HG02763 (cell line): ENCODE measurements at regions not wholly inside any gene's neighbourhood (a gene's known extent, or its start where the extent isn't known, plus 50 kb on each side); places are given as distances from the start of the nearest gene placed in this dataset.
"Not testable (repeated sequence)": the region's sequence is repeated elsewhere in the genome, so short reads cannot be mapped to it uniquely, and the experiment has no call there.

ENCODE experiments used
- ATAC-seq: cut with Tn5 transposase; IDR thresholded peaks from one replicate; pipeline ENCODE4 v1.9.1; 2021; ENCODE audit warnings: mild to moderate bottlenecking, moderate library complexity; ENCODE audit not compliant: unreplicated experiment

DNA sequence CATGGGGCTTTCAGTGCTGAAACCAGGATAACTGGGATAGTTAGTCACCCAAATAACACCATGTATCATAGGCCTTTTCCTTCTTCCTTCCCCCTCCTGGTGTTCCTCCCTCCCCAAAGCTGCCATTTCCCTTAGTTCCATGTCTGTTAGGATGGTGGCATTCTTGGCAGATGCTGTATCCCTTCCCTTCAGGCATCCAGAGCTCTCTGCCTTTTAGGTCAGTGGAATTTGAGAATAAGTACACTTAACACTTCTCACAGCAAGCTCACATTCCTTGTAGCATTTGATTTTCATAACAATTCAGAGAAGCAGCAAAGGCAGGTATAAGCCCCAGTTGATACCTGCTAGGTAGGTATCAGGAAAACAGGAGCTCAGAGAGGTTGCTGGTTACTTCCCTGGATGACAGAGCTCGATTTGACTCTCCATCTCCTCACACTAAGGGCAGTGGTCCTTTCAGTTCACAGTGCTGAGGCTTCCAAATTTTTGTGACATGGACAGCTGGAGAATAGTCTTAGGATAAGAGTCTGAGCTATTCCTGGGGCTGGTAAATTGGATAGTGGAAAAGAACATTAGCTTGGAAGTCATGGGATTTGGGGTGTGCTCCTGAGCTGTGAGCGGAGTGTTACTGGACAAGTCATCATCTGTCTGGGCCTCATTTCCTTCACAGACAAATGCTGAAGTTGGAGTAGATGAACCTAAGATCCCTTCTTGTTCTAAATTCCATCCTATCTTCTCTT, 108.7 kb upstream of the RHOBTB1 start:
- no peak for ATAC-seq

DNA sequence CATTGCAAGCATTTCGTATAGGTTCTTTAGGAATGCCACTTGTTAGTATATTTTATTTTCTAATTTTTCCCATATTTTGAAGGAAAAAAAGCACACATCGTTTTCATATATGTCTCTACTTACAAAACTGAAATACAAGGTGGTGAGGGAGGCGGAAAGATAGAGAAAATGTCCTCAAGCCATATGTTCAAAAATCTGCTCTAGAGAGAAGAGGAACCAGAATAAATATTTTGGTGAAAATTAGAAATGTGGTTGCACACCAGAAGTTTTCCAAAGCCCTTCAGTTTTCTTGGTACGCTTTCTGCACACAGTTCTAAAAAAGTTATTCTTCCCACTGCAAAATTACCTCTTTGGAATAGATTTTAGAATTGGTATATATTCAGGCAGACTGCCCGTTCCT, 107.4 kb upstream of the RHOBTB1 start:
- ATAC-seq, result no peak

DNA sequence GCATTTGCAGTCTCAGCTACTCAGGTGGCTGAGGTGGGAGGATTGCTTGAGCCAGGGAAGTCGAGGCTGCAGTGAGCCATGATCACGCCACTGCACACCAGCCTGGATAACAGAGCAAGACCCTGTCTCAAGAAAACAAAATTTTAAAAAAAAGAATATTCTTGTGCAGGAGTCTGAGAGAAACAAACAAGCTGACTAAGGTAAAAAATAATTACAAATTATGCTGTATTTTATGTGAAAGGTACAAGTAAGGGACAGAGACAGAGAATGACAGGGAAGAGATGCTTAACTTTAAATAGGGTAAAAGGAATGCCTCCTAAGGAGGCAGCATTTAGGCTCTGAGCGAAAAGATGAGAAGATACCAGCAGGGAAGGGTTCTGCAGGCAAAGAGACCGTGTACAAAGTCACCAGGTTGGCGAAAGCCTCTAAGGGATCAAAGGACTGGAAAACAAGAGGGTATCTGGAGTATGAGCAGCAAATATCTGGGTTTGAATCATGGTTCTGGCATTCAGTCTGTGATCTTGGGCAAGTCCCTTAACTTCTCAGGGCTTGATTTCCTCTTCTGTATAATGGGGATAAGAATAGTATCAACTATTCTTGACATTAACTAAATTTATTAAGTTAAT, 106.2 kb upstream of the RHOBTB1 start:
- ATAC-seq, result no peak

DNA sequence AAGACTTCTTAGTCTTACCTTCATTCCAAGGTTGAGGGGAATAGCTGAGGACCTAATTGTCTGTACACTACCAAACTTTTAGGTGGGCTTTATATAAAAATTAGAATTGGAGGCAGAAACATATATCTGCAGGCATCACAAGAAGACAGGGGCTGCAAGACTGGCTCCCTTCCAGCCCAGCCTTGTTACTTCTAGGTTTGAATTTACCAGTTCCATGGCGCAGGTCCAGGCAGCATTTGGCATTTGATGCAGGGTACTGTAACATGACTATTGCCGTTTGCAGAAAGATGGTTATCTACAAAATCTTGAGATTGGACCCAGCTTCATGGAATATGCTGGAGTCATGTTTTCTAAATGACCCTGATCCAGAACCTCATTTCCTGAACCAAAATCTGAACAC, 105.4 kb upstream of the RHOBTB1 start:
- no peak for ATAC-seq

DNA sequence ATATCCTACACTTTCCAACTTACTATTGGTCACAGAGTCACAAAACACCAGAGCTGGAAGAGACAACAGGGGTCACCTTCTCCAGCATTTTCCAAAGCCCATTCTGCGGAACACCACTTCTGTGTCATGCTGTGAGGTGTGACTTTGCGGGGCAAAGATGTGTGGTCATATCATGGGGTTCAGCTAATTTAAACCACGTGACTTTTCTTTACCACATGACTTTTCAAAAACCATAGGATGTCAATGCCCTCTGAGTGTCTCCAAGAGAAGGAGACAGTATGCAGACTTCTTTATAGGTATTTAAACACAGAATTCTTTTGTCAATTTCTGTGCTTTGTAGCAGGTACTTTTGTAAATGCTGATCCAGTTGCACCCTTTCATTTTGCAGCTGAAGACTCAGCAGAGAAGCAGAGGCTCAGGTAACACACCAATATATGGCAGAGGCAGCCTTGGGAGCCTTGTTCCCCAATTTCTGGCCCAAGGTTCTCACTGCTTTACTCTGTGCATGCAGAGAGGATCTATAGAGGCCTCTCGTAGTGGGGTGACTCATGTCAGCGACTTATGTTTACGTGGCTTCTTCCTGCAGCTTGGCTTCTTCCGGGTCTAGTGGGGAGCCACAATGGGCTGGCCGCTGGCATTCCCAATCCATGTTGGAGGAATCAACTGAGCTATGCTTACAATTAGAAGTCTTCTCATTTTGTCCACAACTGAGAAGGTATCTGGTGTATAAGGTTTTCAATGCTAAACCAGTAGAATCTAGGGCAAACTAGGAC, 104.0 kb upstream of the RHOBTB1 start:
- no peak for ATAC-seq

DNA sequence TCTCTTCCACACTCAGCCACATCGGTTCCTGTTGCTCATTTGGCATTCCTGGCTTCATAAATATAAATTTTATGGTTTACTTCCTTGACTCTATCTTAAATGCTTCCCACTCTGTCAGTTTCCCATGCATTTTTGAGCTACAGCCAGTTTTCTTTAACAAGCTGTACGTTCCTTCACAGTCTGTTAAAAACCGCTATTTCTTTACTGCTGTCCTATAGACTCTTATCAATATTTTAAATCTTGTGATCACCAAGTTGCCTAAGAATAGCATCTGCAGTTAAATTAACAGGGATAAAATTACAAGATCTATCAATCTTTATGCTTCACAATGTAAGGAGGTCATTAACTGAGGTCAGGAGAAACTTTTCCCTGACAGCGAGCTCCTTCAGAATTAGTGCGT, 103.1 kb upstream of the RHOBTB1 start:
- no peak for ATAC-seq

DNA sequence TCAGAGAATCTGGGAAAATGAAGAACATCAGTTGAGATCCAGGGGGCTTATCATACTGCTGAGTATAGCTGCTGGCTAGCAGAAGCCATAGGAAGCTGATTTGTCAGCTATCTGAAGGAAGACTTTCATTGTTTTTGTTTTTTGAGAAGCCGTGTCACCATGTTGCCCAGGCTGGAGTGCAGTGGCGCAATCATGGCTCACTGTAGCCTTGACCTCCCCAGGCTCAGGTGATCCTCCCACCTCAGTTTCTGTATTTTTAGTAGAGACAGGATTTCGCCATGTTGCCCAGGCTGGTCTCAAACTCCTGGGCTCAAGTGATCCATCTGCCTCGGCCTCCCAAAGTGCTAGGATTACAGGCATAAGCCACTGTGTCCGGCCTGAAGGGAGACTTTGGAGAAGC, 101.5 kb upstream of the RHOBTB1 start:
- ATAC-seq, result not testable (repeated sequence)

DNA sequence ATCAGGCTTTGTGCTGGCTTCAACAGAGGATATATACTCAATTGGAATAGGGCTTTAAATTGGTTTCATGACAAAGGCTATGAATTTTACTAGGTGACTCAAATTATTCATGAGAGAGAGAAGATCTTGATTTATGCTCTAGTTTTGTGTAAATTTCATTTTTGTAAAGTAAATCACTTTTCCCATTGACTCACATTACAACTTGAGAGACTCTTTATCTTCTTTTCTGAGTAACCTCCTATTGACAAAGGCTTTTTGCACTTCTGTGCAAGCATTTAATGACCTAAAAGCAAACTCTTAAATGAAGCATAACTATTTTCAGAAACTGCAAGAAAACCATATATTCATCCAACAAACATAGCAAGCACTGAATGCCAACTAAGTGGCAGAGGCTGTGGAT, 98.5 kb upstream of the RHOBTB1 start:
- no peak for ATAC-seq

DNA sequence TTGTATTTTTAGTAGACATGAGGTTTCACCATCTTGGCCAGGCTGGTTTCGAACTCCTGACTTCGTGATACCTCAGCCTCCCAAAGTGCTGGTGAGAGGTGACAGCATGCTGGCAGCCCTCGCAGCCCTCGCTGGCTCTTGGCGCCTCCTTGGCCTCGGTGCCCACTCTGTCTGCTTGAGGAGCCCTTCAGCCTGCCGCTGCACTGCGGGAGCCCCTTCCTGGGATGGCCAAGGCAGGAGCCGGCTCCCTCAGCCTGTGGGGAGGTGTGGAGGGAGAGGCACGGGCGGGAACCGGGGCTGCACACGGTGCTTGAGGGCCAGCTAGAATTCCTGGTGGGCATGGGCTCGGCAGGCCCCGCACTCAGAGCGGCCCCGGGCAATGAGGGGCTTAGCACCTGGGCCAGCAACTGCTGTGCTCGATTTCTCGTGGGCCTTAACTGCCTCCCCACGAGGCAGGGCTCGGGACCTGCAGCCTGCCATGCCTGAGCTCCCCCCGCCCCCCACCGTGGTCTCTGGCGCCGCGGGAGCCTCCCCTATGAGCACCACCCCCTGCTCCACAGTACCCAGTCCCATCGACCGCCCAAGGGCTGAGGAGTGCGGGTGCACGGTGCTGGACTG, 96.5 kb upstream of the RHOBTB1 start:
- no peak for ATAC-seq

DNA sequence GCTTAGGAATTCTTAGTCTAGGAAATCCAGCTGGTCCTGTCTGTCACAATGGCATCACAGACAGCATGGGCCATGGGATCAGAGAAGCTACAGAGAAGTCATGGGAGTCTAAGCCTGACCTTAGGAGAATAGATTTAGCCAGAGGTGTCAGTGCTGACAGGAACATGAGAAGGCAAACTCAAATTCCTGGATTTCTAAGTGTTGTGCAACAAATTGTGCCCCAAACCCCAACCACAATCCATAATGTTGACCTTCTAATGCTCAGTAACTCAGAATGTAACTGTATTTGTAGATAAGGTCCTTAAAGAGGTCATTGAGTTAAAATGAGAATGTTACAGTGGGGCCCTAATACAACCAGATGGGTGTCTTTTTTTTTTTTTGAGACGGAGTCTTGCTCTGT, 95.9 kb upstream of the RHOBTB1 start:
- no peak for ATAC-seq

DNA sequence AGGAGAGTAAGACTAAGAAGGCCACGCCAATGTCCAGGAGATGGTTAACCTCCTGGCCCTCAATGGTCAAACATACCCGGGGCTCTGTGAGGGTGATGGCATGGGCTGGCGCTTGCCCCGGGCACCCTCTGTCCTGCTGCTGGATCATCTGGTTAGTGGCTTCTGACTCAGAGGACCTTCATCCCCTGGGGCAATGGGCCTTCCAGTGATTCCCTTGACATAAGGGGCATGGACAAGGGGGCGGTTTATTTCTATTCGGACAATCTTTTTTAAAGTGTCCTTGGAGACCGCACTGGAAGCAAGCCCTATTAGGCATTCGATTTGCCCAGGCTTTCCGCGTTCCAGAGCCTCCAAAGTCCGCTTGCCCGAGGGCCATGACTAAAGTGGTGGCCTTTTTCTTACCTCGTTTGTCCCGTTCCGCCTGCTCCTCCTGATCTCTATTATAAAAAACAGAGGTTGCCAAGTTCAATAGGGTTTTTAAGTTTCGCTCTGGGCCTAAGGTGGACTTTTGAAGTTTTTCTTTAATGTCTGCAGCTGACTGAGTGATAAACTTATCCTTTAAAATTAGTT, 93.4 kb upstream of the RHOBTB1 start:
- ATAC-seq, result not testable (repeated sequence)

DNA sequence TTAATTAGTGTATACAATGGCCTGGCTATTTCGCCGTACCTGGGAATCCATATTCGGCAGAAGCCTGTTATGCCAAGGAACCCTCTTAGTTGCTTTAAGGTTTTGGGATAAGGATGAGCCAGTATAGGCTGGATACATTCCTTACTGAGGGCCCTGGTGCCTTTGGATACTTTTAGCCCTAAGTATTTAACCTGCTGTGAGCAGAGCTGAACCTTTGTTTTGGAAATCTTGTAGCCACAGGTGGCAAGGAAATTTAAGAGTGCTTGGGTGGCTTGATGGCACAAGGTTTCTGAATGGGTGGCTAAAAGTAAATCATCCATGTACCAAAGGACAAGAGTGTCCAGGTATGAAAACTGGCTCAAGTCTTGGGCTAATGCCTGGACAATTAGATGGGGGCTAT, 92.2 kb upstream of the RHOBTB1 start:
- ATAC-seq, result not testable (repeated sequence)

DNA sequence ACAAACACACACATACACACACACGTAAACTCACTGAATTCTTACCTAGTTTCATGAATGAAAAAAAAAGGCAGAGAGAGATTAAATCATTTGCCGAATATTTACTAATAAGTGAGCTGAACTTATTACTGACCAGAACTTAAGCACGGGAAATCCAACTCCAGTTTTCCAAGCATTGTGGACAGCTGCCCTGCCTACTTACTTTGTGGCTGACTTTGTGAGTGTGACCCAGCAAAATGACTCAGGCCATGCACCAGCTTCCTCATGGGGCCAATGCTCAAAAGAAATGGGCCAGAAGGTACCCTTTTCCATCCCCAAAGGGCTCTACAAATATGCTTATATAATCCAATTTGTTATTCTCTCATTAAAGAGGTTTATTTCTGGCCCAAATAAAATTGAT, 87.4 kb upstream of the RHOBTB1 start:
- ATAC-seq, result no peak

DNA sequence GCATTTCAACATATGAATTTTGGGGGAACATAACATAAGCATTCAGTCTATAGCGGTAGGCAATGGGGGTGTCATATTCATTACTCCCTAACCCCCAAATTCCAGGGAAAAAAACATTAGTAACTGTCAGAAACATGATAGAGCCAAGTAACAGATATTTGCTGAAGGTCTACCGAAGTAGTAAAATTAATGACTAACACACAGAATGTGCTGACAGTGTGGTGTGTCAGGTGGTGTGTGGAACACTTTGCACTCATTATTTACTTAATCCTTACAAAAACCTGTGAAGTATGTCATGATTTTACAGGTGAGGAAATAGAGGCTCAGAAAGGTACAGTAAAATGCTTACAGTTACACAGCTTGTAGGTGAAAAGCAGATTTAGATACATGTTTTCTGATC, 85.4 kb upstream of the RHOBTB1 start:
- ATAC-seq, result no peak

DNA sequence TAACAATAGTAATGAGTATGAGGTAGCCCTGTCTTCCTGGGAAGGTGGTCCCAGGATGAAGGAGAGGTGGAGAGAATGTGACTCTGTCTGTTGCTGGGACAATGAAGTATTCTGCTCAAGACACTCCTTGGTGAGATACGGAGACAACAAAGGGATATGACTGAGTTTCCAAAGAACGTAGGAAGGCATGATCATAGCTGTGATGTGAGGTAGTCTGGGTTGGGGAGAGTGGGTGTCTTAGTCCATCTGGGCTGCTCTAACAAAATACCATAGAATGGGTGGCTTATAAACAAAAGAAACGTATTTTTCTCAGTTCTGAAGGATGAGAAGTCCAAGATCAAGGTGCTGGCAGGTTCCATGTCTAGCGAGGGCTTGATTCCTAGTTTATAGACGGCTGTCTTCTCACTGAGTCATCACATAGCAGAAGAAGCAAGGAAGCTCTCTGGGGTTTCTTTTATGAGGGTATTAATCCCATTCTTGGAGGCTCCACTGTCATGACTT, 84.9 kb upstream of the RHOBTB1 start:
- ATAC-seq, result no peak

DNA sequence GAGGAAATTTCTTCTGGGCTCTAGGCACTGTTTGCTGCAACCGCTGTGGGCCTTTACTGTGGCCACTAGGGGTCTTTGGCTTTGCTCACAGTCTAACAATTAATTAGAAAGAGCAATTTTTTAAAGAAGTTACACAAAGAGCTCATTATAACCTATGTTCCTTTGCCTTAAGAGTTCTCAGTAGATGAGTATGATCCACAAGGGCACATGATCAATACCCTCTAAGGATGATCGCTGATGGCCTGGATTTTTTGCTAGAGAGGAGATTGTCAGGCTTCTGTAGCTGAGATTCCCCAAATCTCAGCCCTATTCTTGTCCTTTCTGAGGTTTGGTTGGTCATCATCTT, 80.8 kb upstream of the RHOBTB1 start:
- ATAC-seq, result no peak

DNA sequence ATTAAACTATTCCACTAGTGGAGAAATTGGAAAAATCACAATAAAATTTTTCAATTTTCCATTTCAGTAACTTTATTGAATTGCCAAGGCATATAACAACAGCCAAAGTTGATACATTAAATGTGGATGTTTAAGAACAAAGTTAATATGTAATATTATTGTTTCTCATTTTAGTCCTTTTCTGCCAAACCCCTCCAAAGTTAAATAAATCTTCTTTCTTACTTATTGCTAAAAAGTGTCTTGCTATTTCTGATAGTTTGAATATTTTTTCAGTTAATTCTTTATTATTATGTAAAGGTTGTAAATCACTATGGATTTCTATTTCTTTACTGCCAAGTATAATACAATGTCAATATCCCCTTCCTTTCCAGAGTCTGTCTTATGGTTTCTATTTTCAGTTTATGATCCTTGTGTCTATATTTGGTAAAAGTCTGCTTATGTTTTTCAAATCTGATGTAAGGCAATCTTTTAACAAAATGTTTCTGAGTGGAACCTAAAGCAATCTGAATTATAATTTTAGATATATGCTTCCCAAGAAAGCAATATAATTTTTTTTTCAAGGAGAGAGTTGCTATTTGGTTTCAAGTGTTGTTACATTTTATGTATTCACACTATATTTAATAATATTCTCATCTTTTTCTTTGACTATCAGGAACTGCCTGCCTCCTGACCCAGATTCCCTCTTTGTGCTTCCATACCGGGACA, 80.3 kb upstream of the RHOBTB1 start:
- no peak for ATAC-seq

DNA sequence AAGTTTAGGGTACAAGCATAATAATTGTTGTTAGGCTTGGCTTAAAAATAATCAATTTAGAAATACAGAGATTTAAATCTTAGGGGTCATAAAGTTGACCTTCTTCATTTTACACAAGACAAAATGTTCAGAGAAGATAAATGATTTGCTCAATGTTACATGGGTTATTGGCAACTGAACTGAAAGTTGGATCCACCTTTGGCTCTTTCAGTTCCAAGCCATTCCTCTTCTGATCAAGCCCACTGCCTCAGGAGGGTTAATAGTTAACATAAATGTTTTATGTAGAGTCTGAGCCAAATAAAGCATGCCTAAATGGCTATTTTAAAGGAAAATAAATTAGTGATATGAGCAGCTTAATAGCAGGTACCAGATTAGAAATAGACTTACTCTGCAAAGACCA, 79.1 kb upstream of the RHOBTB1 start:
- ATAC-seq, result no peak

DNA sequence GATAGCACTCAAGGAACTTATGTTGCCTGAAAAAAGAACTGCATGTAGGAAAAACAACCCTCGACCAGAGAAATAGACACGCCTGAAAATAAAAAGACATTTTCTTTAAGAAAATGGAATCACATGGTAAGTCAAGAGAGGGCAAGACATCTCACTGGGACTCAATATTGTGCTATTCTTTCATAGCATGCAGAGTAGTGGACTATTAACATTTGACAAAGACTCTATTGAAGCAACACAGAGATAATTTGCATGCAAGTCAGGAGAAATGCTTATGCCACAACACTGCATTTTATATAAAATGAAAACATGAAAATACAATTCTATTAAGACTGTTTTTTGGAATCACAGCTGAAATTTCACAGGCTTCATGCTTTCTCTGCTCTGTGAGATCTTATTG, 77.9 kb upstream of the RHOBTB1 start:
- ATAC-seq, result no peak

DNA sequence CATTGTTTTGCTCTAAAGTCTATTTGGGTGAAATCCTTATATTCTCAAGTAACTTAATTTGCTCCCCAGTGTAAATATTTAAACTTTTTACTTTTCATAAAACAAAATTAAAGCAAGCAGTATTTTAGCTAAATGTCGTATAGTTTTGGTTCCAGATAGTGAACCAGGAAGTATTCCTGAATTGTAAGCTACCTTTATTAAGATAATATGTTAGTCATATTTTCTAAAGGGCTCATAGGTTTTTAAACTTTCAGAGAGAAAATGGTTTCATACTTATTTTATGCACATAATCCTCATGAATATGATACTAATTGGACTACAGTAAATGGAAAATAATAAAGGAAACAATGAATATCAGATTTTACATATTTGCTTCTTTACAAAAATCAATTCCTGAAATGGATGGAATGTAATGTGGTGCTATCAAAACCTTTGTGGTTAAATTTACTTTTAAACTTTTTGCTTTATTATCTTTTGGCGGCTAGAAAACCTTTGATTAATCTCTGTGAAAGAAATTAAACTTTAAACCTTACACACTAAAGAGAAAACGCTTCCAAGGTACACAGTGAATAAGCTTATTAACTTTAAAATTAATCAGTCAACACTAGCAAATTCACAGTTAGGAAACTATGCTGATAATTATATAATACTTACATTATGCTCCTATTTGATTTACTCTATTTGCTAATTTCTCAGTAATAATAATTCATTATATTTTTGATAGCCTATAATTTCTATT, 76.6 kb upstream of the RHOBTB1 start:
- ATAC-seq, result no peak
